ENCODE measurements at regions not wholly inside any gene's neighbourhood (a gene's known extent, or its start where the extent isn't known, plus 50 kb on each side); places are given as distances from the start of the nearest gene placed in this dataset.

- H3K27me3 Mint-ChIP-seq (ENCODE audit: low read depth) = no peaks in the 10 kb centered on the region
- no peaks in the 10 kb centered on the region for H3K4me1 Mint-ChIP-seq (ENCODE audit: low read depth)
- H3K4me3 Mint-ChIP-seq (ENCODE audit: low read depth) = no peak overlapping the region
- H3K36me3 Mint-ChIP-seq (ENCODE audit: low read depth) = no peaks in the 10 kb centered on the region
- intact Hi-C loops (cut with micrococcal nuclease) = no loop called here
- H3K27ac Mint-ChIP-seq = no peak overlapping the region
- no peak for DNase-seq (ENCODE audit: low spot score)
- H3K9me3 Mint-ChIP-seq = no peaks in the 10 kb centered on the region
Observed at GRCh38 chr5:171619744-171620143, 165.9 kb upstream of the SMIM23 start.

DNA sequence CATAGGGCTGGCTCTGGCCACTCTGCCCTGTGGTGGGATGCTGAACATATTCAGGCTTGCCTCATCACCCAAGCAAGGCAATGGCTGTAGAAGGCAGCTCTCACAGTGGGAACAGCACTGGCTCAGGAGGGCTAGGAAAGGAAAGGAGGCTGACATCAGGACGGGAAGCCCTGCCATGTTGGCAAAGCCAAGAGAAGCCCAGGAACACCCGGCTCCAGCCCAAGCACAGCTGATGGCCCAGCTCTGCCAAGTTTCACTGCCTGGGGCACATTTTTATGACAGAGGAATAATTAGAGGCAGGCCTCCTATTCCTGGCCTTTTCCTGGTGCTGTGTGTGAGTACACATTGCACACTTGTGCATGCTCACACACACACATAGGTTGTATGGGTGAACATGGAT lies 163.6 kb upstream of the SMIM23 start:
- no peaks in the 10 kb centered on the region for H3K27me3 Mint-ChIP-seq (ENCODE audit: low read depth)
- intact Hi-C loops (cut with micrococcal nuclease) = no loop called here
- no peak overlapping the region for H3K4me3 Mint-ChIP-seq (ENCODE audit: low read depth)
- DNase-seq (ENCODE audit: low spot score) = no peak
- H3K4me1 Mint-ChIP-seq (ENCODE audit: low read depth) = no peaks in the 10 kb centered on the region
- no peak overlapping the region for H3K27ac Mint-ChIP-seq
- H3K9me3 Mint-ChIP-seq = no peaks in the 10 kb centered on the region
- H3K36me3 Mint-ChIP-seq (ENCODE audit: low read depth) = no peaks in the 10 kb centered on the region

DNA sequence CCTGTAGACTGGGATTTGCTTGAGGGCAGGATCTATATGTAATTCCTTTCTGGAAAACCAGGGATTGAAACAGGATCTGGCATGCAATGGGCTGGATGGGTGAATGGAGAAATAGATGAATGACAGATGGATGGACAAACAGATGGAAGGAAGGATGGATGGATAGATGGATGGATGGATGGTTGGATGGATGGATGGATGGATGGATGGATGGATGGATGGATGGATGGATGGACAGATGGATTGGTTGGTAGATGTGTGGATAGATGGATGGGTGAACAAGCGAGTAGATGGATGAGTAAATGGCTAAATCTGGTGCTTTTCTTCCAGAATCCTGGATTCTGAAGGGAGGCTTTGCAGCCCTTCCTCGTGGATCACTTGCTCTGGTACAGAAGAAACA lies 162.5 kb upstream of the SMIM23 start:
- H3K4me1 Mint-ChIP-seq (ENCODE audit: low read depth) = no peaks in the 10 kb centered on the region
- H3K36me3 Mint-ChIP-seq (ENCODE audit: low read depth) = no peaks in the 10 kb centered on the region
- peaks cover under 1% of the 10 kb centered on the region for H3K27me3 Mint-ChIP-seq (ENCODE audit: low read depth)
- intact Hi-C loops (cut with micrococcal nuclease) = no loop called here
- no peak overlapping the region for H3K4me3 Mint-ChIP-seq (ENCODE audit: low read depth)
- H3K27ac Mint-ChIP-seq = no peak overlapping the region
- DNase-seq (ENCODE audit: low spot score) = no peak
- no peaks in the 10 kb centered on the region for H3K9me3 Mint-ChIP-seq

DNA sequence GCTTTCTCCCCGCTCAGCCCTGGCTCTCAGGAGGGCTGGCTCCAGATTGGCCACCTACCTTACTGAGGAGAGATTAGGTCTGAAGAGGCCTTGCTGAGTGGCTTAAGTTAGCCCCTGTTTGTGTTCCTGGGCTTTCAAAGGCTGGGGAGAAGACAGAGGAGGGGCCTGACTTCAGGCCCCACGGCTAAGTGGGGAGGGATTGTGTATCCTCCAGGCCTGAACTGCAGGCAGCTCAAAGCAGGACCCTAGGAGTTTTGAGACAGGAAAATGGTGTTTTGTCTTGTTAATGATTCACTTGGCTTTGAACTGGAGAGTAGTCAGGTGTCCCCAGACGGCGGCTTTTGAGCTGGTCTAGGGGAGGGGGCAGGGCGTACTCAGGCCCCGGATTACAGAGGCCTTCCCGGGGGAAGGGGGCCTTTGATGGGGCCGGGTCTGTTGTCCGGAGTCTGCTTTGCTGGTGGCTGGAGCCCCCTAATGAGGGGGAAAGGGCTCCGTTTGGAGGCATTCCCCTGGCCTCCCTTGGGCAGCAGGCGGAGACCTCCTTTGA lies 162.0 kb upstream of the SMIM23 start:
- intact Hi-C loops (cut with micrococcal nuclease) = no loop called here
- H3K4me1 Mint-ChIP-seq (ENCODE audit: low read depth) = no peaks in the 10 kb centered on the region
- H3K36me3 Mint-ChIP-seq (ENCODE audit: low read depth) = no peaks in the 10 kb centered on the region
- H3K4me3 Mint-ChIP-seq (ENCODE audit: low read depth) = no peak overlapping the region
- H3K27ac Mint-ChIP-seq = no peak overlapping the region
- H3K9me3 Mint-ChIP-seq = no peaks in the 10 kb centered on the region
- H3K27me3 Mint-ChIP-seq (ENCODE audit: low read depth) = peaks cover 6% of the 10 kb centered on the region
- DNase-seq (ENCODE audit: low spot score) = no peak

DNA sequence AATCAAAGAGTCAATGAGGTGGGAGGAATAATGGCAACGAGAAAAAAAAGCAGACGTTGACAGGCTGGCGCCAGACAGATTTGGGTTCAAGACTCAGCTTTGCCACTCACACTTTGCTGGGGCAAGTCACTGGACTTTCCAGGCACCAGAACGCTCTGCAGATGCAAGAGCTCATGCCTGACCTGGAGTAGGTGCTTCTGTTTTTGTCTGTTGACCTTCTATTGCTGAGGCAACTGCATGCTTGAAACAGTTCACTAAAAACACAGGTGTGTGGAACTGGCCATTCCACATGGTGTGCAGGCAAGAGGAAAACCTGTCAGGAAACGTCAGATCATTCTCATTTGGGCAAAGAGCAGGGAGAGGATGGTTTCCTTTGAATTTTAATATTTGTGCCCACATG lies 161.2 kb upstream of the SMIM23 start:
- DNase-seq (ENCODE audit: low spot score) = no peak
- Mint-ChIP-seq H3K27ac (no peak overlapping the region), H3K4me3 (ENCODE audit: low read depth) (no peak overlapping the region), H3K36me3 (ENCODE audit: low read depth) (no peaks in the 10 kb centered on the region), H3K9me3 (no peaks in the 10 kb centered on the region), H3K27me3 (ENCODE audit: low read depth) (peaks cover 8% of the 10 kb centered on the region), H3K4me1 (ENCODE audit: low read depth) (no peaks in the 10 kb centered on the region)
- intact Hi-C loops (cut with micrococcal nuclease) = no loop called here

- no peaks in the 10 kb centered on the region for H3K4me1 Mint-ChIP-seq (ENCODE audit: low read depth)
- H3K9me3 Mint-ChIP-seq = no peaks in the 10 kb centered on the region
- no peaks in the 10 kb centered on the region for H3K36me3 Mint-ChIP-seq (ENCODE audit: low read depth)
- H3K4me3 Mint-ChIP-seq (ENCODE audit: low read depth) = no peak overlapping the region
- DNase-seq (ENCODE audit: low spot score) = no peak
- peaks cover 9% of the 10 kb centered on the region for H3K27me3 Mint-ChIP-seq (ENCODE audit: low read depth)
- no peak overlapping the region for H3K27ac Mint-ChIP-seq
- intact Hi-C loops (cut with micrococcal nuclease) = no loop called here
Observed at GRCh38 chr5:171625646-171626045, 160.0 kb upstream of the SMIM23 start.

DNA sequence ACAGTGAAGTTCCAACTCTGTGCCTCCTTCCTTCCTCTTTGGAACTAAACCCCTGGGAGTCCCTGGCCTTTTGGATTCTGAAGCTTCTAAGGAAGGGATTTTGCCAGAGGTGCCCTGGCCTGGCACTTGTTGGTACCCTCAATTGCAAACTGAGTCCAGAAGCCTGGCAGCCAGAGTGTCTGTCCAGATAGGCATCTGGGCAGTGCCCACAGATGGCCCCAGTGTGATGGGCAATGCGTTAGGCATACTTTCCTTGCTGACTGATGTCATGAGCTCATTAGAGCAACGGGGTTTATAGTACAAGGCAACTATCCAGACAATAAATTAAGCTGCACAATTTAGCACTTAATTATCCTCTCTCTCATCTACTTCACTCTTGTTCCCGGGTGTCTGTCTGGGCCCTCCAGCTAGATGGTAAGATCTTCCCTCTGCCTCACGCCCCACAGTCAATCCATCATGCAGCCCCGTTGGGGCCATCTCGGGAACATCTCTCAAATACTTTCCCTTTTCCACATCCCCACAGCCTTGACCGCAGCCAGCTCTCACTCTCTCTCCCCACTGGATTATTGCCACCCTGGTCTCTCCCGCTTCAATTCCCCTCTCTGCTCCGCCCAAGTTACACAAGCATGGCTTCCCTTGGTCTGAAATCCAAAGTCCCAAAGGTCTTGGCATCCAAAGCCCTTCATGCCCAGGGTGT lies 157.5 kb upstream of the SMIM23 start:
- Mint-ChIP-seq H3K36me3 (ENCODE audit: low read depth) (no peaks in the 10 kb centered on the region), H3K27me3 (ENCODE audit: low read depth) (peaks cover 19% of the 10 kb centered on the region), H3K9me3 (no peaks in the 10 kb centered on the region), H3K27ac (no peak overlapping the region), H3K4me3 (ENCODE audit: low read depth) (no peak overlapping the region), H3K4me1 (ENCODE audit: low read depth) (no peaks in the 10 kb centered on the region)
- DNase-seq (ENCODE audit: low spot score) = no peak
- intact Hi-C loops (cut with micrococcal nuclease) = no loop called here

- Mint-ChIP-seq H3K36me3 (ENCODE audit: low read depth) (no peaks in the 10 kb centered on the region), H3K4me3 (ENCODE audit: low read depth) (no peak overlapping the region), H3K9me3 (no peaks in the 10 kb centered on the region), H3K27ac (no peak overlapping the region), H3K4me1 (ENCODE audit: low read depth) (no peaks in the 10 kb centered on the region), H3K27me3 (ENCODE audit: low read depth) (peaks cover 19% of the 10 kb centered on the region)
- intact Hi-C loops (cut with micrococcal nuclease) = no loop called here
- no peak for DNase-seq (ENCODE audit: low spot score)
Observed at GRCh38 chr5:171628633-171628974, 157.0 kb upstream of the SMIM23 start.

DNA sequence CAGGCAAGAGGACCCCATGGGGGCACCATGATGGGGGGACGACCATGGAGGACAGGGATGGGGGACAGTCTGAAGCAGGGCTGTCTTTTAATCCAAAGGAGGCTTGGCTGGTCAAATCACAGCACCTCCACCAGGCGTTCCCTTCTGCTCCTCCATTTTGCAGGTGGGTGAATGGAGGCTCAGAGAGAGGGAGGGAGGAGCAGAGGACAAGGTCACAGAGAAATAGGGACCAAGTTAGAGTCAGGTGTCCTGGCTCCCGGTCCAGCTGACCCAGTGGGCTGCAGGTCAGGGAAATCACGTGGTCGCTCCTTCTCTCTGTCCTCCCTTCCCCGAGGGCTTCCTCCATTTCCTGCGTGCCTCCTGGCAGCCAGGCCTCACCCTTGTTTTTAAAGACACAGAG lies 156.4 kb upstream of the SMIM23 start:
- H3K4me3 Mint-ChIP-seq (ENCODE audit: low read depth) = no peak overlapping the region
- no peaks in the 10 kb centered on the region for H3K4me1 Mint-ChIP-seq (ENCODE audit: low read depth)
- no peak for DNase-seq (ENCODE audit: low spot score)
- intact Hi-C loops (cut with micrococcal nuclease) = no loop called here
- peaks cover 21% of the 10 kb centered on the region for H3K27me3 Mint-ChIP-seq (ENCODE audit: low read depth)
- H3K27ac Mint-ChIP-seq = no peak overlapping the region
- no peaks in the 10 kb centered on the region for H3K36me3 Mint-ChIP-seq (ENCODE audit: low read depth)
- H3K9me3 Mint-ChIP-seq = no peaks in the 10 kb centered on the region

- Mint-ChIP-seq H3K4me1 (ENCODE audit: low read depth) (no peaks in the 10 kb centered on the region), H3K4me3 (ENCODE audit: low read depth) (no peak overlapping the region), H3K9me3 (no peaks in the 10 kb centered on the region), H3K27me3 (ENCODE audit: low read depth) (peaks cover 24% of the 10 kb centered on the region), H3K36me3 (ENCODE audit: low read depth) (no peaks in the 10 kb centered on the region), H3K27ac (no peak overlapping the region)
- no peak for DNase-seq (ENCODE audit: low spot score)
- intact Hi-C loops (cut with micrococcal nuclease) = no loop called here
Observed at GRCh38 chr5:171629628-171630349, 155.8 kb upstream of the SMIM23 start.

GRCh38 chr5:171630350-171631065 lies 155.1 kb upstream of the SMIM23 start:
- Mint-ChIP-seq H3K4me3 (ENCODE audit: low read depth) (no peak overlapping the region), H3K27ac (no peak overlapping the region), H3K9me3 (no peaks in the 10 kb centered on the region), H3K4me1 (ENCODE audit: low read depth) (no peaks in the 10 kb centered on the region), H3K27me3 (ENCODE audit: low read depth) (peaks cover 24% of the 10 kb centered on the region), H3K36me3 (ENCODE audit: low read depth) (no peaks in the 10 kb centered on the region)
- DNase-seq (ENCODE audit: low spot score) = no peak
- intact Hi-C loops (cut with micrococcal nuclease) = no loop called here

- Mint-ChIP-seq H3K4me1 (ENCODE audit: low read depth) (no peaks in the 10 kb centered on the region), H3K27ac (no peak overlapping the region), H3K36me3 (ENCODE audit: low read depth) (no peaks in the 10 kb centered on the region), H3K9me3 (no peaks in the 10 kb centered on the region), H3K4me3 (ENCODE audit: low read depth) (no peak overlapping the region), H3K27me3 (ENCODE audit: low read depth) (peaks cover 24% of the 10 kb centered on the region)
- no peak for DNase-seq (ENCODE audit: low spot score)
- intact Hi-C loops (cut with micrococcal nuclease) = no loop called here
Observed at GRCh38 chr5:171632616-171633015, 153.0 kb upstream of the SMIM23 start.

All from activated T-helper 2 cell treated with anti-CD3 and anti-CD28 coated beads, Interferon-gamma antibody, Interleukin-2, Interleukin-4, amounts not matched to agents 10 μg/mL and 5 μg/mL and 100 μg/mL, durations not matched to agents 14 hours and 24 hours and 36 hours (primary cell).